ENCODE measurements at regions not wholly inside any gene's neighbourhood (a gene's known extent, or its start where the extent isn't known, plus 50 kb on each side); places are given as distances from the start of the nearest gene placed in this dataset.

- no peak overlapping the region for H3K4me2 ChIP-seq (ENCODE audit: insufficient read depth, low read length)
- POLR2A ChIA-PET: no interaction called here
- no peaks in the 10 kb centered on the region for H3K36me3 ChIP-seq (ENCODE audit: control insufficient read depth, insufficient read depth, low read length)
- TF ChIP-seq ESRRA (IDR thresholded peaks at IDR 0.05; ENCODE audit: borderline replicate concordance, low read depth) (no peak), RBBP5 (IDR thresholded peaks at IDR 0.05; ENCODE audit: borderline replicate concordance, insufficient read depth, low read length, poor library complexity, severe bottlenecking) (no peak), EHMT2 (IDR thresholded peaks at IDR 0.05) (no peak), DMBX1 (CRISPR knock-in tag; IDR thresholded peaks at IDR 0.05; ENCODE audit: borderline replicate concordance) (no peak), EP300 (IDR thresholded peaks at IDR 0.05; ENCODE audit: low read length) (no peak), CBX8 (IDR thresholded peaks at IDR 0.05; ENCODE audit: borderline replicate concordance, extremely low read depth, low read depth, low read length, poor library complexity, severe bottlenecking) (no peak), HLTF (IDR thresholded peaks at IDR 0.05) (no peak), SRSF1 (IDR thresholded peaks at IDR 0.05; ENCODE audit: low read depth, low read length) (no peak), RAD21 (CRISPR knock-in tag; conservative IDR thresholded peaks at IDR 0.05 in 1 of 2, IDR thresholded peaks at IDR 0.05 in 1 of 2) (no peak), NFIX (CRISPR knock-in tag; IDR thresholded peaks at IDR 0.05; ENCODE audit: low read depth) (no peak), YY1 (IDR thresholded peaks at IDR 0.05; ENCODE audit: borderline replicate concordance in 1 of 3, control insufficient read depth in 1 of 3, extremely low read depth in 1 of 3, insufficient read depth in 3 of 3, insufficient read length in 1 of 3, insufficient replicate concordance in 2 of 3, low read depth in 1 of 3, low read length in 2 of 3) (no peak), KDM2B (CRISPR knock-in tag; IDR thresholded peaks at IDR 0.05) (no peak), SLC30A9 (CRISPR knock-in tag; IDR thresholded peaks at IDR 0.05) (no peak), TAF15 (IDR thresholded peaks at IDR 0.05; ENCODE audit: low read depth, low read length) (no peak)
- no peaks in the 10 kb centered on the region for H3K9me1 ChIP-seq (ENCODE audit: control insufficient read depth, insufficient read depth, low read length)
- H2AFZ ChIP-seq (ENCODE audit: low read depth, low read length): no peak overlapping the region
- H3K79me2 ChIP-seq (ENCODE audit: control insufficient read depth, insufficient read depth, low read length): no peaks in the 10 kb centered on the region
- CTCF ChIA-PET (ENCODE audit: low intra/inter-chr PET ratio): no interaction called here
- H3K4me1 ChIP-seq (replicated peaks in 1 of 2; ENCODE audit: control insufficient read depth in 2 of 2, insufficient read depth in 2 of 2, low read length in 2 of 2): no peaks in the 10 kb centered on the region
- H3K27ac ChIP-seq (ENCODE audit: extremely low read depth, low read depth, low read length): no peak overlapping the region
- no peak overlapping the region for H3K9ac ChIP-seq (ENCODE audit: insufficient read depth in 1 of 2, low read depth in 2 of 2, low read length in 2 of 2)
- H4K20me1 ChIP-seq (replicated peaks; ENCODE audit: control insufficient read depth, insufficient read depth, low read length): no peaks in the 10 kb centered on the region
- H3K9me3 ChIP-seq (replicated peaks; ENCODE audit: control insufficient read depth, insufficient read depth, low read depth, low read length): no peaks in the 10 kb centered on the region; the same call in 1 of the 2 replicates
- WGBS (ENCODE audit: insufficient coverage, low coverage, missing lambda C conversion rate): 1% methylated on average over 4 of the region's 4 CpGs
- ATAC-seq: no peak
- H3K4me3 ChIP-seq: no peak overlapping the region
- BruUV-seq (replicated peaks): no TSS peak
- DNase-seq (ENCODE audit: extremely low read depth in 1 of 4, low spot score in 3 of 4): no peak
- in situ Hi-C loops (cut with MboI): no loop called here
- intact Hi-C loops (cut with micrococcal nuclease): no loop called here
- no peaks in the 10 kb centered on the region for H3K27me3 ChIP-seq (ENCODE audit: control insufficient read depth in 2 of 2, insufficient read depth in 2 of 2, low read length in 2 of 2)
- FAIRE-seq: no peak
Observed at GRCh38 chr21:26267389-26267788, 96.8 kb upstream of the APP start.
